ENCODE measurements at regions not wholly inside any gene's neighbourhood (a gene's known extent, or its start where the extent isn't known, plus 50 kb on each side); places are given as distances from the start of the nearest gene placed in this dataset.

- TF ChIP-seq GATA3 (IDR thresholded peaks at IDR 0.05; ENCODE audit: low read depth, low read length) (no peak), GATA2 (IDR thresholded peaks at IDR 0.05; ENCODE audit: low read depth, low read length) (no peak)
Measured at GRCh38 chr6:170024940-170025339, 265.9 kb downstream of the DLL1 start.

GRCh38 chr6:170023620-170024521 lies 267.0 kb downstream of the DLL1 start:
- TF ChIP-seq GATA2 (IDR thresholded peaks at IDR 0.05; ENCODE audit: low read depth, low read length) (no peak), GATA3 (IDR thresholded peaks at IDR 0.05; ENCODE audit: low read depth, low read length) (no peak)

- TF ChIP-seq GATA3 (IDR thresholded peaks at IDR 0.05; ENCODE audit: low read depth, low read length): no peak
- TF ChIP-seq GATA2 (IDR thresholded peaks at IDR 0.05; ENCODE audit: low read depth, low read length): no peak
Measured at GRCh38 chr6:170022827-170023619, 267.9 kb downstream of the DLL1 start.

- TF ChIP-seq GATA3 (IDR thresholded peaks at IDR 0.05; ENCODE audit: low read depth, low read length) (no peak), GATA2 (IDR thresholded peaks at IDR 0.05; ENCODE audit: low read depth, low read length) (no peak)
Measured at GRCh38 chr6:170022291-170022722, 268.6 kb downstream of the DLL1 start.

- TF ChIP-seq GATA2 (IDR thresholded peaks at IDR 0.05; ENCODE audit: low read depth, low read length) (no peak), GATA3 (IDR thresholded peaks at IDR 0.05; ENCODE audit: low read depth, low read length) (no peak)
Measured at GRCh38 chr6:170021579-170021978, 269.3 kb downstream of the DLL1 start.

DNA sequence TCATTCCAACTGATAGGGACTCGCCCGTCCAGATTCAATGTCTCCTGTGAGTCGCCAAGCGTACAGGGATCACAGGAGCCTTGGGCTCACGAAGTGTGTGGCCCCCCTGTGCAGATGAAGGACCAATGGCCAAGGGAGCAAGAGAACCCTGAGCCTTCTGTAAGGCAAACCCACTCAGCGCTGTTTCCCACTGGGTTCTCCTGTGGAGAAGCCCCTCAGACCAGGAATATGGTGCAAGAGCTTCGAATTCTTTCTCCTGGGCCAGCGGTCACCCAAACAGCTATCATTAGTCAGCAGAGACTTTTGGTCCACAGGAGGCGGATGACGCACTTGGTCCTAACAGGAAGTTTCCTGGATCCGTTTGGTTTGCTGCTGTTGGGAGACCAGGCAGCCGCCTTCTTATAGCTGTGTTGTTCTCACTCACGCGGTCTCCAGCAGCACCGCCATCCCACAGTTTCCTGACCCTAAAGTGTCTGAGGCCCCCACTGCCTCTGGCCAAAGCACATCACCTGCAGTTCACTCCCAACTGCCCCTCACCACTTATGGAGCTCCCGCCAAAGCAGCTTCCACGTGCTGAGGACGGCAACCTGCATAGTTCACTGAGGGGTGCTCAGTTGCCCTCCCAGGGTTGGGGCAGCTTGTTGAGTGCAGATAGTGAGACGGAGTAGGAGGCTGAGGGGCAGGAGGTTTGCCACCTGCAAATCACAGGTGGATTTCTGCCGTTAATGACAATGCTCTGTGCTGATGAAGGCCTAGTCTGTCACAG lies 268.6 kb downstream of the ERMARD start:
- TF ChIP-seq GATA2 (IDR thresholded peaks at IDR 0.05; ENCODE audit: low read depth, low read length): no peak
- no peak for TF ChIP-seq GATA3 (IDR thresholded peaks at IDR 0.05; ENCODE audit: low read depth, low read length)

- TF ChIP-seq GATA3 (IDR thresholded peaks at IDR 0.05; ENCODE audit: low read depth, low read length) (no peak), GATA2 (IDR thresholded peaks at IDR 0.05; ENCODE audit: low read depth, low read length) (no peak)
Measured at GRCh38 chr6:170018936-170019817, 267.8 kb downstream of the ERMARD start.

- TF ChIP-seq GATA3 (IDR thresholded peaks at IDR 0.05; ENCODE audit: low read depth, low read length) (no peak), GATA2 (IDR thresholded peaks at IDR 0.05; ENCODE audit: low read depth, low read length) (no peak)
Measured at GRCh38 chr6:170018422-170018935, 267.1 kb downstream of the ERMARD start.

DNA sequence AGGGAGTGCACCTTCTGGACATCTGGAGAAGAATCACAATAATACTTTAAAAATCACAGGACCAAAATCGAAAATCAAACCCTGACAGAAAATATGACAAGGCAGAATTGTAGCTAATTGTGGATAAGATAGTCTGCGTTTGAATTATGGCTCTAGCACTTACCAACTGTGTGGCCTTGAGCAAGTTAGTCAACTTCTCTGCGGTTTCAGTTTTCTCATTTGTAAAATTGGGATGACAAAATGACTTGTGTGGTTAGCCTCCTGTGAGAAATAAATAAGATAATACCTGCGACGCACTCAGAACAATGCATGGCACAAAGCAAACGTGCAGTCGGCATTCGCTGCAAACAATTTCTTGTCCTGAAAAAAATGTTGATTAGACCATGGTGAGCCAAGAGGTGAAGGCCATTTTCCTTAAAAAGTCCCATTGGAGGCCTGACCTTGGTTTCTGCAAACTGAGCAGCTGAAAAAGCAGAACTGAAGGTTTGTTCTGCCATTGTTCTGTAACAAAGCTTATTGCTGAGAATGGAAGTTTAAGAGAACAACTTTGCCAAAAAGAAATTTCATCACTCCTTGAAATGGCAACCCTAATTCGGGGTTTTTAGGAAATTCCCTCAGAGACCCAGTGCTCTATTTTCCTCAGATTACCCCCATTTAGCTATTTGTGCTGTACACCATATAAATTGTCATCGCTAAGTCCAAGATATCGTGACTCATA lies 266.3 kb downstream of the ERMARD start:
- TF ChIP-seq GATA2 (IDR thresholded peaks at IDR 0.05; ENCODE audit: low read depth, low read length) (no peak), GATA3 (IDR thresholded peaks at IDR 0.05; ENCODE audit: low read depth, low read length) (no peak)

DNA sequence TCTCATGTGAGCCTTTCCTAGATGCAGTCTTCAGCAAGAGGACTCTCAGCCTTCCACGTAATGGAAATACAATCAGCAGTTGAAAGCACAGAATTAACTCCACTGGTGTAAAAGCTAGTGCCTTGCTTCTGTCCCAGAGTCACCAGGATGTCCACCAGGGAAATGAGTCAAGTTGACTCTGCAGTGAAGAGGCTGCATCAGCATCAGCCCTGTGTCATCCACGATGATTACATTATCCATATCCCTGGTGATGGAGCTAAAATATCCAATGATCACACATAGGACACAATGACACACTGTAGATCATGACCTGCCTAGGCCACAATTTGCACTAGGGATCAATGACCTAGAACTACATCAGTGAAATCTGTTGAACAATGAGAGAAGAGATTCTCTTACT lies 262.4 kb downstream of the ERMARD start:
- no peak for TF ChIP-seq GATA3 (IDR thresholded peaks at IDR 0.05; ENCODE audit: low read depth, low read length)
- TF ChIP-seq GATA2 (IDR thresholded peaks at IDR 0.05; ENCODE audit: low read depth, low read length): no peak

- no peak for TF ChIP-seq GATA3 (IDR thresholded peaks at IDR 0.05; ENCODE audit: low read depth, low read length)
- TF ChIP-seq GATA2 (IDR thresholded peaks at IDR 0.05; ENCODE audit: low read depth, low read length): no peak
Measured at GRCh38 chr6:170012037-170012330, 260.6 kb downstream of the ERMARD start.

GRCh38 chr6:170011204-170012036 lies 260.0 kb downstream of the ERMARD start:
- TF ChIP-seq GATA2 (IDR thresholded peaks at IDR 0.05; ENCODE audit: low read depth, low read length) (no peak), GATA3 (IDR thresholded peaks at IDR 0.05; ENCODE audit: low read depth, low read length) (no peak)
